AG09319 (cell line): ENCODE measurements at regions not wholly inside any gene's neighbourhood (a gene's known extent, or its start where the extent isn't known, plus 50 kb on each side); places are given as distances from the start of the nearest gene placed in this dataset.
A peak's percentile ranks its signal among the peaks of the same experiment; 100 is the strongest.

ENCODE experiments used
- DNase-seq: peaks from one replicate; pipeline ENCODE4 v3.0.0-alpha.2; 2010; ENCODE audit warnings: low read depth; ENCODE audit errors: extremely low read depth
- TF ChIP-seq, protein P1 (sequence below): IDR thresholded peaks from 2 replicates; pipeline ENCODE4 v1.5.1; 2011; ENCODE audit warnings: low read depth, mild to moderate bottlenecking, inconsistent platforms, low read length, moderate library complexity

DNA sequence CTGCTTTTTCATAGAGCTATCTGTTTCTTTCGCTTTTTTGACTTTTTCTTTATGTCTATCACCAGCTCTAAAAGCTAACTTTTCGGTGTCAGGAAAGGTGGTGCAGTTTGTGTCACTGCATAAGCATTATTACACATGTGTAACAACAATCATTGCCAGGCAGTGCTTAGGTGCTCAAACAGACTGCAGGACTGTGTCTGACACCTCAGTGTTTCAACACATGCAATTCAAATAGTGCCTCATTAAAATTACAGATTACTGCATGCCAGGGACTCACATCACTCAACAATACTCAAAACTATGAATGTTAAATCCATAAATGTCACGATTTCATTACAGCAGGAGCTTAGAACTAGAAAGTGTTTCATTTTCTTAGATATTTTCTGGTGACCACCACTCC, 265.3 kb upstream of the SMIM30 start:
- no peak for DNase-seq
- TF ChIP-seq, protein P1, sequence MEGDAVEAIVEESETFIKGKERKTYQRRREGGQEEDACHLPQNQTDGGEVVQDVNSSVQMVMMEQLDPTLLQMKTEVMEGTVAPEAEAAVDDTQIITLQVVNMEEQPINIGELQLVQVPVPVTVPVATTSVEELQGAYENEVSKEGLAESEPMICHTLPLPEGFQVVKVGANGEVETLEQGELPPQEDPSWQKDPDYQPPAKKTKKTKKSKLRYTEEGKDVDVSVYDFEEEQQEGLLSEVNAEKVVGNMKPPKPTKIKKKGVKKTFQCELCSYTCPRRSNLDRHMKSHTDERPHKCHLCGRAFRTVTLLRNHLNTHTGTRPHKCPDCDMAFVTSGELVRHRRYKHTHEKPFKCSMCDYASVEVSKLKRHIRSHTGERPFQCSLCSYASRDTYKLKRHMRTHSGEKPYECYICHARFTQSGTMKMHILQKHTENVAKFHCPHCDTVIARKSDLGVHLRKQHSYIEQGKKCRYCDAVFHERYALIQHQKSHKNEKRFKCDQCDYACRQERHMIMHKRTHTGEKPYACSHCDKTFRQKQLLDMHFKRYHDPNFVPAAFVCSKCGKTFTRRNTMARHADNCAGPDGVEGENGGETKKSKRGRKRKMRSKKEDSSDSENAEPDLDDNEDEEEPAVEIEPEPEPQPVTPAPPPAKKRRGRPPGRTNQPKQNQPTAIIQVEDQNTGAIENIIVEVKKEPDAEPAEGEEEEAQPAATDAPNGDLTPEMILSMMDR: no peak

DNA sequence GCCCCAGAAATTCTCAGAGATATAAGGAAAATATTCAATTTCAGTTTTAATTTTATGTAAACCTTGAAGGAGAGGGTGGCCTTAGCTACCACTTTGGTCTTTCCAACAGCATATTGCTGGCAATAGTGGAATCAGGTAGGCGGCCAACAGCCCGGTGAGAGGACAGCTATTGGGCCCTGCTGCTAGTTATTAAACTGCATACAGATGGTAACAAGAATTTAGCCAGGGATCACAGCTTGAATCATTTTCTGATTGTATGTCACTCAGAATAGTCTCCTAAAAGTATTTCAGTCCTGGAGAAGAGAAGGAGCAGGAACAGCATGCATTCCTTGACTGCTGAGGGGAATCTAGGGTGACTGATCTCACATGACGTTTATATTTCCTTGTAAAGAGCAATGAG, 261.4 kb upstream of the SMIM30 start:
- no peak for DNase-seq
- TF ChIP-seq, protein P1: no peak

DNA sequence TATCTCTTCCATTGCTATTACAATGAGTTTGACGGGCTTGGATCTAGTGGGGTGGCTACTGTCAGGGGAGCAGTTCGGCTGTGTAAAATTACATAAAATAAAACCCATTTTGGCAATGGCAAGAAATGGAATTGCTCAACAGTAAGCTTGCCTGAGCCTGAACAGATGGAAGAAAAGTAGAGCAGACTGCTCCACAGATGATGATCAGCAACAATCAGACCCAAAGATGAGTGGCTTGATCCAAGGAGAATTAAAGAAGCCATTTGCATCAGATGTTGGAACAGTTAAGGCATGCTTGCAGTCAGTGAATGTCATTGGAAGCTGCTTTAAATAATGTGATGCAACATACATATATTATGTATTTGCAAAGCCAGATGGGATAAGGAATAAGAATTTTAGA, 256.6 kb upstream of the SMIM30 start:
- DNase-seq: no peak

DNA sequence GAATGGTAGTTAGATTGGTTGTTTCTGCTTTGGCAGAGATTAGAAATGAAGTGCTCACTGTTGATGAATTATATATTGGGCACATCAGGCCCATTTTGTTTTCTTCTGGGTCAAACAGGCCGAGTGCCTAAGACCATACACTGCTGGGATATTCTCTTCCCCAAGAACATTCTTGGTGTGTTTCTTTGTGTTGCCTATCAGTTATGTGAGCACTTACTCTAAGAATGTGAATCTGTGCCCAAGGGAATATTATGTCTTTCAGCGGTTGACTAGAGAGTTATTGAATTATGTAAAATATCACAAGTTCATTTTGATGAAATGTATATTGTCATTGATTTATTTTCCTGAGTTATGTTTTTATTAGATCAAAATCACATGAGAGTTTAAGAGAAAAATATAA, 255.5 kb upstream of the SMIM30 start:
- DNase-seq: no peak
- TF ChIP-seq, protein P1: no peak

More for the DNA sequence above, 256.6 kb upstream of the SMIM30 start:
- TF ChIP-seq, protein P1: no peak

DNA sequence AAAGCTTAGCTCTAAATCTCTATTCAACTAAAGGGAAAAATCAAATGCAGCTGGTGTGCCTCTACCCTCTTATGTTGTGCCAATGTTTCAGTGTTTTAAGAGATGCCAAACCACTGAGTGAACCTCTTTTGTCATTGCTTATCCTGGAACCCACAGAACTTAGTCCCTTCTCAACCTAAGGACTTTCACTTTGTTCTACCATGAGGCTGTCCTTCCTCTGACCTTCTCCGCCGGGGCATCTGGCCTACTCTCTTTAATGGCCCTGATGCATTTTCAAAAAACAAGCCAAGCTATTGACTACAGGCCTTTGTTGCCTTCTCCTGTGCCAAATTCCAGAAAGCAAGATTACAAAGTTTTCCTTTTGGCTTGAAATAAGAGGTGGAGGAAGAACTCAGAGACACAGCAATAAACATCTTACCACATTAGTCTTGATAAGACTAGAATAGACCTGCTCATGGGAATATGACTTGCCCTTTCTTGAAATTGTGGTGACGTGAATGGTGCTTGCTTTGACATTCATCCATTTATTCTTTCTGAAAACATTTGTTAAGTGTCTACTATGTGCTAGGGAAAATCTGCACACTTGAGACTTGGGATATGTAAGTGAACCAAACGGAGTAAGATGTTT, 253.2 kb upstream of the SMIM30 start:
- DNase-seq: peak; percentile 46

DNA sequence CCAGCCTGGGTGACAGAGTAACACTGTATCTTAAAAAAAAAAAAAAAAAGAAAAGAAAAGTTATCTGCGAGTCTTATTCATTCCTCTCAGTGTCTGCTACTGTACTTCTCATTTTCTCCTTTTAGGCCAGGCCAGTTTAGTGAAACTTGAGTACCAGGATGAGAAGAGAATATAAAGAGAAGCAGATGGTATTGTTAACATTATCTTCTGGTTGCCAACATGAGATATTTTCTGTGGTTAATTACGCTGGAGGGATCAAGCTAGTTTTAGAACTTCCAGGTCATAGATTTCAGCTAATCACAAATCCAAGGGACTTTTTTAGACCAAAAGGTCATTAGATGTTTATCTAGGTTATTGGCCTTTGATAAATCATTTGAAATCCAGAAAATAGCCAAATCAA, 252.6 kb upstream of the SMIM30 start:
- TF ChIP-seq, protein P1: no peak
- peak; percentile 40 for DNase-seq

More for the DNA sequence above, 253.2 kb upstream of the SMIM30 start:
- TF ChIP-seq, protein P1: no peak

DNA sequence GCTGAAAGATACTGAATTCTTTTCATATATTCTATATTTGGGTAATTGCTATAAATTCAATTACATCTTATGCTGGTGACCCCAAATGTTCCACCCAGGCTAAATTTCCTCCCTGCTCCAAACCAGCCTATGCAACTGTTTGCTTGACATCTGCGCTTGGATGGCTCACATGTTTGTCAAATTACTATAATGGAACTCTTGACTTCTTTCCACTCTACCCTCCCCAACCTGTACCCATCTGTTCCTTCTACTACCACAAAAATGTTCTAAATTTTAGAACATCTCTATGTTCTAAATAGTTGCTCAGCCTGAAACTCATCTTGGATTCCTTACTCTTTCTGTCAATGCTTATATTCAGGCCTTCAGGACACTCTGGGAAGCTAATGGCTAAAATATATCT, 249.9 kb upstream of the SMIM30 start:
- no peak for DNase-seq
- TF ChIP-seq, protein P1: no peak
